GM10266 (cell line): ENCODE measurements at regions not wholly inside any gene's neighbourhood (a gene's known extent, or its start where the extent isn't known, plus 50 kb on each side); places are given as distances from the start of the nearest gene placed in this dataset.

ENCODE experiments used
- DNase-seq: peaks from one replicate; pipeline ENCODE4 v3.0.0; 2012; ENCODE audit errors: extremely low spot score
- CTCF ChIP-seq: IDR thresholded peaks from 2 replicates; pipeline ENCODE4 v1.5.1; 2012; ENCODE audit warnings: mild to moderate bottlenecking, low read depth; ENCODE audit not compliant: control insufficient read depth, insufficient read depth; ENCODE audit errors: missing control alignments

GRCh38 chr4:108327642-108328382 is 159.1 kb upstream of the LEF1 start:
- no peak for TF ChIP-seq CTCF
- no peak for DNase-seq

GRCh38 chr4:108325561-108325960 is 156.8 kb upstream of the LEF1 start:
- no peak for DNase-seq
- TF ChIP-seq CTCF: no peak

GRCh38 chr4:108324450-108324849 is 155.7 kb upstream of the LEF1 start:
- no peak for DNase-seq
- TF ChIP-seq CTCF: no peak

- DNase-seq: no peak
- TF ChIP-seq CTCF: no peak
Observed at GRCh38 chr4:108322497-108322896, 153.8 kb upstream of the LEF1 start.

GRCh38 chr4:108320061-108320460 is 151.3 kb upstream of the LEF1 start:
- no peak for TF ChIP-seq CTCF

GRCh38 chr4:108317377-108317776 is 148.6 kb upstream of the LEF1 start:
- DNase-seq: no peak
- no peak for TF ChIP-seq CTCF

More at GRCh38 chr4:108320061-108320460, 151.3 kb upstream of the LEF1 start:
- DNase-seq: no peak

- no peak for DNase-seq
- TF ChIP-seq CTCF: no peak
Observed at GRCh38 chr4:108315694-108316093, 147.0 kb upstream of the LEF1 start.
